GM23338 (cell line): ENCODE measurements at regions not wholly inside any gene's neighbourhood (a gene's known extent, or its start where the extent isn't known, plus 50 kb on each side); places are given as distances from the start of the nearest gene placed in this dataset.

Experiments
- CTCF ChIP-seq, 2 experiments: fragments of 200-600 bp in 1 of 2; sonication (generic) in 1 of 2; conservative IDR thresholded peaks; 2 replicates each; pipeline versions ENCODE4 v1.5.1 to v1.6.1; 2016 to 2017; ENCODE audit warnings: antibody characterized with exemption in 2 of 2, low read depth in 2 of 2, mild to moderate bottlenecking in 2 of 2, moderate library complexity in 1 of 2
- ETS1 ChIP-seq: IDR thresholded peaks from 2 replicates; pipeline ENCODE4 v1.6.1; 2016; ENCODE audit warnings: antibody characterized with exemption
- EZH2phosphoT487 ChIP-seq: fragments of 200-600 bp; sonication (generic); IDR thresholded peaks from one replicate; pipeline ENCODE4 v1.8.1; 2018; ENCODE audit warnings: antibody characterized with exemption; ENCODE audit not compliant: unreplicated experiment
- POLR2AphosphoS5 ChIP-seq: IDR thresholded peaks from 2 replicates; pipeline ENCODE4 v1.6.1; 2016; ENCODE audit warnings: antibody characterized with exemption, low read depth

- TF ChIP-seq POLR2AphosphoS5 (no peak), EZH2phosphoT487 (no peak), CTCF (conservative IDR thresholded peaks at IDR 0.05; ENCODE audit: low read depth in 2 of 2) (no peak), ETS1 (no peak)
These were observed 313.6 kb upstream of the OBI1 start for GRCh38 chr13:78972561-78972960.
